LNCAP (cell line): ENCODE measurements at regions not wholly inside any gene's neighbourhood (a gene's known extent, or its start where the extent isn't known, plus 50 kb on each side); places are given as distances from the start of the nearest gene placed in this dataset.

Source experiments
- CTCF ChIP-seq: fragments of 450-650 bp; IDR thresholded peaks from 2 replicates; pipeline ENCODE4 v1.5.1; 2017; ENCODE audit warnings: mild to moderate bottlenecking

GRCh38 chr7:86629-87028, 105.7 kb upstream of the FAM20C start:
- TF ChIP-seq CTCF: no peak

- TF ChIP-seq CTCF: no peak
Observed at GRCh38 chr7:87047-87446, 105.3 kb upstream of the FAM20C start.

- TF ChIP-seq CTCF: no peak
Observed at GRCh38 chr7:87671-88070, 104.7 kb upstream of the FAM20C start.

GRCh38 chr7:88095-88926, 104.1 kb upstream of the FAM20C start:
- TF ChIP-seq CTCF: no peak

- no peak for TF ChIP-seq CTCF
Observed at GRCh38 chr7:88927-89231, 103.5 kb upstream of the FAM20C start.

- no peak for TF ChIP-seq CTCF
Observed at GRCh38 chr7:89232-90019, 102.9 kb upstream of the FAM20C start.

GRCh38 chr7:90111-91063, 102.0 kb upstream of the FAM20C start:
- no peak for TF ChIP-seq CTCF
